ENCODE measurements at regions not wholly inside any gene's neighbourhood (a gene's known extent, or its start where the extent isn't known, plus 50 kb on each side); places are given as distances from the start of the nearest gene placed in this dataset.
"Not testable (repeated sequence)": the region's sequence is repeated elsewhere in the genome, so short reads cannot be mapped to it uniquely, and the experiment has no call there.

DNA sequence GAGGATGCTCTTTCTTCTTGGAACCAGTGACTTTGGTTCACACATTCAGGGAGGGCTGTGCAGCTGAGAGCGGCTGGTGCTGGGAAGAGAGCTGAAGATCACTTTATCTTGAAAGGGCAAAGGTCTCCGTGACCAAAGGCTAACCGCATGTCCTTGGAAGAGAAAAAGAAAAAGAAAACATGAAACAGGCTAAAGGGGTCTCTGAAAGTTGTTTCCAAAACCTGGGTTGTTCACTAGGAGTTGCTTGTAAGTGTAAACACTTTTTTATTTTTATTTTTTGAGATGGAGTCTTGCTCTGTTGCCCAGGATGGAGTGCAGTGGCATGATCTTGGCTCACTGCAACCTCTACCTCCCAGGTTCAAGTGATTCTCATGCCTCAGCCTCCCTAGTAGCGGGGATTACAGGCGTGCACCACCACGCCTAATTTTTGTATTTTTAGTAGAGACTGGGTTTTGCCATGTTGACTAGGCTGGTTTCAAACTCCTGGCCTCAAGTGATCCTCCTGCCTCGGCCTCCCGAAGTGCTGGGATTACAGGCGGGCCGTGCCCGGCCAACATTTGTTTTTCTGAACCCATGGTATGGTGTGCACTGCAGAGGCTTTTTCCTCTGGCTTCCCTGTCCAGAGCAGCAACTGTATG is 208.6 kb downstream of the C9orf50 start:
- TF ChIP-seq EZH2 (IDR thresholded peaks at IDR 0.05; ENCODE audit: low read depth), result not testable (repeated sequence)
- TF ChIP-seq, protein P1, sequence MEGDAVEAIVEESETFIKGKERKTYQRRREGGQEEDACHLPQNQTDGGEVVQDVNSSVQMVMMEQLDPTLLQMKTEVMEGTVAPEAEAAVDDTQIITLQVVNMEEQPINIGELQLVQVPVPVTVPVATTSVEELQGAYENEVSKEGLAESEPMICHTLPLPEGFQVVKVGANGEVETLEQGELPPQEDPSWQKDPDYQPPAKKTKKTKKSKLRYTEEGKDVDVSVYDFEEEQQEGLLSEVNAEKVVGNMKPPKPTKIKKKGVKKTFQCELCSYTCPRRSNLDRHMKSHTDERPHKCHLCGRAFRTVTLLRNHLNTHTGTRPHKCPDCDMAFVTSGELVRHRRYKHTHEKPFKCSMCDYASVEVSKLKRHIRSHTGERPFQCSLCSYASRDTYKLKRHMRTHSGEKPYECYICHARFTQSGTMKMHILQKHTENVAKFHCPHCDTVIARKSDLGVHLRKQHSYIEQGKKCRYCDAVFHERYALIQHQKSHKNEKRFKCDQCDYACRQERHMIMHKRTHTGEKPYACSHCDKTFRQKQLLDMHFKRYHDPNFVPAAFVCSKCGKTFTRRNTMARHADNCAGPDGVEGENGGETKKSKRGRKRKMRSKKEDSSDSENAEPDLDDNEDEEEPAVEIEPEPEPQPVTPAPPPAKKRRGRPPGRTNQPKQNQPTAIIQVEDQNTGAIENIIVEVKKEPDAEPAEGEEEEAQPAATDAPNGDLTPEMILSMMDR (conservative IDR thresholded peaks at IDR 0.05), result not testable (repeated sequence)
